CD14-positive monocyte (primary cell): ENCODE measurements at regions not wholly inside any gene's neighbourhood (a gene's known extent, or its start where the extent isn't known, plus 50 kb on each side); places are given as distances from the start of the nearest gene placed in this dataset.

Experiments
- DNase-seq, 3 donors: peaks; one replicate each; pipeline ENCODE4 v3.0.0-alpha.2; 2011 to 2022
- H2AFZ ChIP-seq: 2 replicates; pipeline ENCODE4 v1.6.0; 2012; ENCODE audit warnings: mild to moderate bottlenecking, low read depth, low read length, inconsistent platforms; ENCODE audit not compliant: insufficient read depth, poor library complexity, severe bottlenecking
- H3K27ac ChIP-seq, 2 donors: 1 replicate in 1 of 2; 2 replicates in 1 of 2; pipeline ENCODE4 v1.5.1; 2012 to 2013; ENCODE audit warnings: low read length in 2 of 2, control low read depth in 1 of 2, inconsistent platforms in 1 of 2, low read depth in 1 of 2, mild to moderate bottlenecking in 1 of 2
- H3K27me3 ChIP-seq, 2 donors: one replicate each; pipeline versions ENCODE4 v1.6.0 to v1.6.1; 2011 to 2013; ENCODE audit warnings: low read length in 2 of 2; ENCODE audit not compliant: control insufficient read depth in 2 of 2, insufficient read depth in 2 of 2
- H3K36me3 ChIP-seq, 2 donors: replicated peaks in 1 of 2; 1 replicate in 1 of 2; 2 replicates in 1 of 2; pipeline versions ENCODE4 v1.5.1 to v1.6.1; 2012 to 2013; ENCODE audit warnings: low read length in 2 of 2, control low read depth in 1 of 2, inconsistent platforms in 1 of 2, mild to moderate bottlenecking in 1 of 2; ENCODE audit not compliant: insufficient read depth in 2 of 2, control insufficient read depth in 1 of 2
- H3K4me1 ChIP-seq, 2 donors: 1 replicate in 1 of 2; 2 replicates in 1 of 2; pipeline versions ENCODE4 v1.5.1 to v1.6.1; 2012 to 2013; ENCODE audit warnings: low read length in 2 of 2, control low read depth in 1 of 2, inconsistent platforms in 1 of 2, mild to moderate bottlenecking in 1 of 2, moderate library complexity in 1 of 2; ENCODE audit not compliant: insufficient read depth in 2 of 2, control insufficient read depth in 1 of 2
- H3K4me2 ChIP-seq: replicated peaks from 2 replicates; pipeline ENCODE3; 2012; ENCODE audit warnings: low read length, moderate library complexity, mild to moderate bottlenecking; ENCODE audit not compliant: poor library complexity, severe bottlenecking; ENCODE audit errors: extremely low read depth
- H3K4me3 ChIP-seq, 3 experiments: fragments of 200-600 bp in 1 of 3; sonication (generic) in 1 of 3; replicated peaks in 1 of 3; 1 replicate in 2 of 3; 2 replicates in 1 of 3; pipeline ENCODE4 v1.5.1; 2011 to 2013; ENCODE audit warnings: low read length in 3 of 3, mild to moderate bottlenecking in 3 of 3, control low read depth in 2 of 3, low read depth in 2 of 3, inconsistent platforms in 1 of 3, moderate library complexity in 1 of 3
- H3K79me2 ChIP-seq: 2 replicates; pipeline ENCODE4 v1.6.0; 2012; ENCODE audit warnings: mild to moderate bottlenecking, control low read depth, inconsistent platforms, low read length, moderate library complexity; ENCODE audit not compliant: insufficient read depth
- H3K9ac ChIP-seq: 2 replicates; pipeline ENCODE4 v1.6.0; 2017; ENCODE audit warnings: low read length, mild to moderate bottlenecking; ENCODE audit not compliant: insufficient read depth, poor library complexity, severe bottlenecking
- H3K9me3 ChIP-seq, 2 donors: replicated peaks in 1 of 2; 1 replicate in 1 of 2; 2 replicates in 1 of 2; pipeline versions ENCODE4 v1.5.1 to v1.6.1; 2012 to 2013; ENCODE audit warnings: low read length in 2 of 2, control low read depth in 1 of 2; ENCODE audit not compliant: control insufficient read depth in 1 of 2, insufficient read depth in 1 of 2
- H4K20me1 ChIP-seq: 2 replicates; pipeline ENCODE4 v1.6.0; 2012; ENCODE audit warnings: mild to moderate bottlenecking, low read length, control low read depth, moderate library complexity; ENCODE audit not compliant: insufficient read depth
- H3K27ac Mint-ChIP-seq, 7 donors: one replicate each; pipeline ENCODE4 v1.8.0; 2020; ENCODE audit warnings: mild to moderate bottlenecking in 7 of 7, mixed read lengths in 7 of 7, moderate library complexity in 6 of 7, inconsistent platforms in 2 of 7
- H3K27me3 Mint-ChIP-seq, 3 donors: one replicate each; pipeline ENCODE4 v1.8.0; 2021 to 2022; ENCODE audit warnings: low read depth in 3 of 3, mild to moderate bottlenecking in 3 of 3, mixed read lengths in 3 of 3, moderate library complexity in 3 of 3, inconsistent platforms in 1 of 3
- H3K36me3 Mint-ChIP-seq, 2 donors: one replicate each; pipeline ENCODE4 v1.8.0; 2020; ENCODE audit warnings: mixed read lengths in 2 of 2, inconsistent platforms in 1 of 2, mild to moderate bottlenecking in 1 of 2
- H3K4me1 Mint-ChIP-seq: one replicate; pipeline ENCODE4 v1.8.0; 2020; ENCODE audit warnings: mild to moderate bottlenecking, mixed read lengths
- H3K4me3 Mint-ChIP-seq, 2 donors: one replicate each; pipeline ENCODE4 v1.8.0; 2020; ENCODE audit warnings: mild to moderate bottlenecking in 2 of 2, mixed read lengths in 2 of 2, moderate library complexity in 1 of 2
- H3K9me3 Mint-ChIP-seq, 7 donors: one replicate each; pipeline ENCODE4 v1.8.0; 2020 to 2022; ENCODE audit warnings: mixed read lengths in 7 of 7, mild to moderate bottlenecking in 6 of 7, moderate library complexity in 6 of 7, inconsistent platforms in 2 of 7
- CTCF ChIP-seq: fragments of 200-600 bp; IDR thresholded peaks from one replicate; pipeline ENCODE4 v1.8.0; 2022; ENCODE audit warnings: antibody characterized with exemption, mild to moderate bottlenecking
- WGBS: methylation state at CpG from one replicate; pipeline ENCODE4 v1.1.5; 2013; ENCODE audit warnings: missing lambda C conversion rate; ENCODE audit not compliant: insufficient coverage; 5-methylcytosine and 5-hydroxymethylcytosine counted together
- intact Hi-C, 2 donors: fragments of 100-400 bp; cut with micrococcal nuclease; formaldehyde crosslinking; loops; one replicate each; pipeline versions ENCODE4 v1.15.0 to v1.15.1; 2023

DNA sequence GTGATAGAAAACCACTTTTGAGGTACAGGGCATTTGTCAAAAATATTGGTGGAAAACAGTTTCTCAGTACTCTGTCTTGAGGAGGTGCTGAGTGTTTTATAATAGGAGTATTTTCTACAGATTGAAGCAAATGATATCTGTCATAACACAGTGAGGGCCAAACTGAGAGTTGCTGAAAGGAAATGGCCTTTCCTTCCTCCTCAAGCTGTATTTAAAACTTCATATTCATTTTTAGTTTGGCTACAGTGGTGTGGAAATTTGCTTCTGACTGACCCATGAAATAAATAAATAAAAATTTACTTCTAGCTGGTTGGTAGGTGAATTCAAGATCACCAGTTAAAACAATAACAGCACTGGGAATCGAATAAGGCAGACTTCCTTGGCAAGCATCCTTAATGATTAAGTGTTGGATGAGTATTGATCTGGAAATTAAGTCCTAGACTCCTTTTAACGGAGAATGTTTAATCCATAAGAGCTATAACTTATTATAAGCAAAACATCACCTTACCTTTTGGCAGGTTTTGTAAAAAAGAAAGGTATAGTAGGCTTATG lies 828.6 kb upstream of the CITED2 start:
- Mint-ChIP-seq H3K27ac (no peak overlapping the region), H3K36me3 (no peaks in the 10 kb centered on the region), H3K9me3 (peaks cover 0 to 4% (median 2%) of the 10 kb centered on the region in 7 donors), H3K4me3 (no peak overlapping the region), H3K27me3 (no peaks in the 10 kb centered on the region), H3K4me1 (peaks cover 2% of the 10 kb centered on the region)
- H4K20me1 ChIP-seq = no peaks in the 10 kb centered on the region
- no peak for TF ChIP-seq CTCF
- H3K4me1 ChIP-seq = no peaks in the 10 kb centered on the region
- H3K9me3 ChIP-seq = peaks cover 0 to 8% of the 10 kb centered on the region in 2 donors
- H3K79me2 ChIP-seq = no peaks in the 10 kb centered on the region
- H3K4me3 ChIP-seq = no peak overlapping the region
- no peak overlapping the region for H3K4me2 ChIP-seq
- no peaks in the 10 kb centered on the region for H3K27me3 ChIP-seq
- DNase-seq = no peak
- WGBS = no CpG with 5 or more reads among the region's 2 CpGs
- intact Hi-C loops = no loop called here
- no peak overlapping the region for H3K27ac ChIP-seq
- H2AFZ ChIP-seq = no peak overlapping the region
- no peaks in the 10 kb centered on the region for H3K36me3 ChIP-seq
- no peak overlapping the region for H3K9ac ChIP-seq

DNA sequence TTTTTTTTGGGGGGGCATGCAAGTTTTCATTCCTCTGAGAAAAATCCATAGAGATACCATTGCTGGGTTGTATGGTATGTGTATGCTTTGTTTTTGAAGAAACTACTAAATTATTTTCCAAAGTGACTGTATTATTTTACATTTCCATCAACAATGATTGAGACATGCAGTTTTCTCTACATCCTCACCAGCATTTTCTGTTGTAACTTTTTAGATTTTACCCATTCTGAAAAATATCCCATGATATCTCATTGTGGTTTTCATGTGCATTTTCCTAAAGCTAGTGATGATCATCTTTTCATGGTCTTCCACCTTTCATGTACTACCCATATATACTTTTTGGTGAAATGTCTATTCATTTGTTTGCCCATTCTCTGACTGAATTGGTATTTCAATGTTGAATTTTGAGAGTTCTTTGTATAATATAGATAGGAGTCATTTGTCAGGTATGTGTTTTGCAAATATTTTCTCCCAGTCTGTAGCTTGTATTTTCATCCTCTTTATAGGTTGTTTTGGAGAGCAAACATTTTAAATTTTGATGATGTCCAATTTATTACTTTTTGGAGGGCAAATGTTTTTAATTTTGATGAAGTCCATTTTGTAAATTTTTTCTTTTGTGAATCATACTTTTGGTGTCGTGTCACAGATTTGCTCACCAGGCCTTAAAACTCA lies 827.5 kb upstream of the CITED2 start:
- H3K4me2 ChIP-seq = no peak overlapping the region
- Mint-ChIP-seq H3K9me3 (peaks cover 0 to 8% (median 2%) of the 10 kb centered on the region in 7 donors), H3K27me3 (no peaks in the 10 kb centered on the region), H3K27ac (no peak overlapping the region), H3K4me1 (peaks cover 2% of the 10 kb centered on the region), H3K4me3 (no peak overlapping the region), H3K36me3 (no peaks in the 10 kb centered on the region)
- H4K20me1 ChIP-seq = no peaks in the 10 kb centered on the region
- no peaks in the 10 kb centered on the region for H3K36me3 ChIP-seq
- no peak overlapping the region for H3K9ac ChIP-seq
- H3K4me3 ChIP-seq = no peak overlapping the region
- WGBS = no CpG with 5 or more reads among the region's 1 CpG
- DNase-seq = no peak
- H3K9me3 ChIP-seq = peaks cover 0 to 8% of the 10 kb centered on the region in 2 donors
- no peaks in the 10 kb centered on the region for H3K27me3 ChIP-seq
- H3K79me2 ChIP-seq = no peaks in the 10 kb centered on the region
- no peaks in the 10 kb centered on the region for H3K4me1 ChIP-seq
- no peak for TF ChIP-seq CTCF
- intact Hi-C loops = no loop called here
- no peak overlapping the region for H3K27ac ChIP-seq
- no peak overlapping the region for H2AFZ ChIP-seq
